Adipocyte (in vitro differentiated cells): ENCODE measurements at regions not wholly inside any gene's neighbourhood (a gene's known extent, or its start where the extent isn't known, plus 50 kb on each side); places are given as distances from the start of the nearest gene placed in this dataset.
A peak's percentile ranks its signal among the peaks of the same experiment; 100 is the strongest.

Experiments used
- DNase-seq: peaks from one replicate; pipeline ENCODE4 v3.0.0-alpha.2; 2015; ENCODE audit warnings: low read depth
- H3K27me3 ChIP-seq: replicated peaks from 2 replicates; pipeline ENCODE4 v1.7.0; 2013; ENCODE audit warnings: mild to moderate bottlenecking, low read length, moderate library complexity; ENCODE audit not compliant: control insufficient read depth, insufficient read depth
- H3K36me3 ChIP-seq: 2 replicates; pipeline ENCODE4 v1.7.0; 2013; ENCODE audit warnings: low read length, mild to moderate bottlenecking, moderate library complexity; ENCODE audit not compliant: control insufficient read depth, insufficient read depth, severe bottlenecking
- H3K4me1 ChIP-seq: 2 replicates; pipeline ENCODE4 v1.7.0; 2013; ENCODE audit warnings: mild to moderate bottlenecking, low read length, moderate library complexity; ENCODE audit not compliant: control insufficient read depth, insufficient read depth
- H3K4me3 ChIP-seq: 2 replicates; pipeline ENCODE4 v1.7.0; 2013; ENCODE audit warnings: mild to moderate bottlenecking, low read length, moderate library complexity
- H3K9ac ChIP-seq: 2 replicates; pipeline ENCODE4 v1.7.0; 2013; ENCODE audit warnings: mild to moderate bottlenecking, low read length, moderate library complexity
- H3K9me3 ChIP-seq: 2 replicates; pipeline ENCODE4 v1.7.0; 2013; ENCODE audit warnings: mild to moderate bottlenecking, low read length, moderate library complexity; ENCODE audit not compliant: control insufficient read depth

DNA sequence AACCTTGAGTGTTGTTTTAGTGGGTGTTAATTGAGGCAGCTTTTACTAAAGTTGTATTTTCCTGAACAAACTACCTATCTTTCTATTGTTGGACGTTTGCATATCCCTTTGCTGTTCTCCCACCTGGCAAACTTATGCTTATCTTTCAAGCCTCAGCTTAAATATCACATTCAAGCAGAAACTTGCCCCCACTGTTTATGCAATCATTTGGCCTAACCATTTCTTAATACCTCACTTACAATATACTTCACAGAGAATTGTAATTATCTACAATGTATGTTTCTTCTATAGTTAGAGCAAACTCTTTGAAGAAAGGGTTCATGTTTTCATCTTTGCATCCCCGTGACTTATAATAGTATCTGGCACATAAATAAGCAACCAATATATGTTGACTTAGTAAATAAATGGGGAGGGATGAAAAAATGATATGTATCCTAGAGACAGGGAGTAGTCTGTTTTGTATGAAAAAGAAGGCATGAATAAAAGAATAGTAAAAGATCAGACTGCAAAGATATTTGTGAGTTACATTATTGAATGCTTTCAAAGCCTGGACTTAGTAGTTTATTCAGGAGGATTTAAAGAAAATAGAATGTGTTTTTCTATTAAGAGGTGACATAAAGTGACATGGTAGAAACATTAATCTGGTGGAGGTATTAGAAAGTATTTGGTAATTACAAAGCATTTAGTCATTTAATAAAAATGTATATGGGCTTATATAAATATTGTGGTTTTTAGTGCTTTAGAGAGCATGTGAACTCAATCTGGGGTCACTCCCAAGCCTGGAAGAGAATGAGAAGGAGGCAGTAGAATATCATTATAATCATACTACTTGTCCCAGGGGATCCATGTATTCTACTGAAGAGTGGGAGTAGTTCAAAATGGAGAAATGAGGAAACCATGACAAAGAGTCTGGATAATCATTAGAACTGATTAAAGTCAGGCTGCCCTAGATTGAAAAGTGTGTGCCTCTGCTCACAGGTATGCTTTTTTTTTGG is 60.0 kb upstream of the DCBLD2 start:
- H3K4me1 ChIP-seq, result peaks cover 31% of the 10 kb centered on the region
- H3K4me3 ChIP-seq, result peak overlapping the region; percentile 9
- no peaks in the 10 kb centered on the region for H3K27me3 ChIP-seq
- no peak overlapping the region for H3K9ac ChIP-seq
- H3K9me3 ChIP-seq, result no peaks in the 10 kb centered on the region
- DNase-seq, result peak; percentile 55
- H3K36me3 ChIP-seq, result no peaks in the 10 kb centered on the region

DNA sequence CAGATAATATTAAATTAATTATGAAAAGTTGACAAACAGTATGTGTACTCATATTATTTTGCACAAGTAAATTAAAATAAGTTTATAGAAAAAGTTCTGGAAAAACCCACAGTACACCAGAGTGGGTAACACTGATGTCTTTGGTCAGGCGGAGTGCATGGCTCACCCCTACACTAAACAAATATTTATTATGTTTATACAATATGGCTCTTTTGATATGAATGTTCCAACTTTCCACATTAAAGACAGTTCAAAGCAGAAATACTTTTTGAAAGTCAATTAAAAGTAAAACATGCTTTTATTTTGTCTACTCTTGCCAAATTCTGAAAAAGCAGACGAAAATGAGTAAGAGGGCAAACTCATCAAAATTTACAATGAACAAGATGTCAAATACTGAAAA is 56.2 kb upstream of the DCBLD2 start:
- peaks cover 40% of the 10 kb centered on the region for H3K4me1 ChIP-seq
- no peaks in the 10 kb centered on the region for H3K36me3 ChIP-seq
- H3K9me3 ChIP-seq, result no peaks in the 10 kb centered on the region
- no peaks in the 10 kb centered on the region for H3K27me3 ChIP-seq
- DNase-seq, result no peak
- H3K4me3 ChIP-seq, result no peak overlapping the region
- H3K9ac ChIP-seq, result no peak overlapping the region

DNA sequence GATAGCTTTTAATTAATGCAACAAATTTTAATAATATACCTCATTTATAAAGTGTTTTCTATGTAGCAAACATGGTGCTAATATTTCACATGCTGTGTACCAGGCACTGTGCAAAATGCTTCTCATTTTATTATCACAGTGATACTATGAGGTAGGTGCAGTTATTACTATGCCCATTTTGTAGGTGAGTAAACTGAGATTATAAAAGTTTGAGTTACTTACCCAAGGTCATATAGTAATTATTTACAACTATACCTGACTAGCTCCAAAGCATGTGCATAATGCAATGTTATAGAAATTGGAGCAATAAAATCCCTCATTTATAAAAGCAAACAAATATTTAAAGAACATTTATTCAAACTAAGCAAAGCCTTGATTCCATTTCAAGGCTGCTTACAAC is 54.5 kb upstream of the DCBLD2 start:
- no peak for DNase-seq
- peaks cover 24% of the 10 kb centered on the region for H3K4me1 ChIP-seq
- no peaks in the 10 kb centered on the region for H3K36me3 ChIP-seq
- no peak overlapping the region for H3K9ac ChIP-seq
- no peaks in the 10 kb centered on the region for H3K9me3 ChIP-seq
- H3K4me3 ChIP-seq, result no peak overlapping the region
- no peaks in the 10 kb centered on the region for H3K27me3 ChIP-seq

DNA sequence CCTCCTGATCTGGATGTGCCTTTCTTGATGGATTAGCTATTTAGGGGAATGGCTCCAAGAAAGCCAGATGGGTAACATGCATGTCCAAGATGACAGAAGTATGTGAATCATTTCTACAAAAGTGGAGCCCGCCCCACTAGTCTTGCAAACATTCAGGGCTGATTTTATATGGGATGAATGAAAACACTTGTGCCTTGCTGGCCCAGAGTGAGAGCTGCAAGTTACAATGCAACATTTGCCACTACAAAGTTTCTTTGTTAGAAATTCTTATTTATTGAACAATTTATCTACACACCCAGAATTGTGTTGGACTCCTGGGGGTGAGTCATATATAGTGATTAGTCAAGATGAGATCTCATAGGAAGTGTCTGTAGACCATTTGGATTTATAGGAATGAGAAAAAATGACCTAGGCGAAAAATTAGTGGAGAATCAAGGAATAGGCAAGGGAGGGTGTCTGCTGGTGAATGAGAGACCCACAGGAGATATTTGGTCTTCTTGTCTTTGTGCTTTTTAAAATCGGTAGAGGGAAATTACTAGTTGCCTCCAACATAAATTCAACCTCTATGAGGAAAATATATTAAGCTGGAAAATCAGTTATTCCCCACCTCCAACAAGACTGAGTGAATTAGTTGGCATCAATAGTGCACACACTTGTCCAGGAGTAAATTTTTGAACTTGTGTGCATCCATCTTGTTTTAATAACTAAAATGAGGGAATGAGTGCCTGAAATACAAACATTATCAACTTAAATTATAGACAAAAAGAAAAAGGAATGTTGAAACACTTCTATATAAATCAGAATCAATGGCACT is 53.5 kb upstream of the DCBLD2 start:
- Histone ChIP-seq H3K4me3 (no peak overlapping the region), H3K9ac (no peak overlapping the region), H3K9me3 (no peaks in the 10 kb centered on the region), H3K27me3 (no peaks in the 10 kb centered on the region), H3K36me3 (no peaks in the 10 kb centered on the region), H3K4me1 (peaks cover 22% of the 10 kb centered on the region)
- peak; percentile 34 for DNase-seq

DNA sequence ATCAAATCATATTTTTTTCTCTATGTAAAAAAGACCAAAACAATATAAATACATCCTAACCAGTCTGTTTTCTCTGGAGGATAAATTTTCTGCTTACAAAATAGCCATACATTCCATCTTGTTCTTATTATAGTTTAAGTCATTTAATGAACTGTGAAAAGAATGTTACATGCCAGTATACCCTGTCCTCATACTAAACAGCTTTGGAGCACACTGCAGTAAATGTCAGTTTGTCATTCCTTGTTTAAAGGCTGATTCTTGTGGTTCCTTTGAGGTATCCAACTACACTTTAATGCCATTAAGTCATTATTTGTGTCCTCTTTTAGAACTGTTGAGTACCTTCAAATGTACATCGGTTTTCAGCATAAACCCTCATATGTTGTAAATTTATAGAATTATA is 52.7 kb upstream of the DCBLD2 start:
- DNase-seq, result peak; percentile 68
- peaks cover 2% of the 10 kb centered on the region for H3K9me3 ChIP-seq
- no peaks in the 10 kb centered on the region for H3K36me3 ChIP-seq
- H3K4me3 ChIP-seq, result no peak overlapping the region
- H3K9ac ChIP-seq, result no peak overlapping the region
- no peaks in the 10 kb centered on the region for H3K27me3 ChIP-seq
- peaks cover 22% of the 10 kb centered on the region for H3K4me1 ChIP-seq

DNA sequence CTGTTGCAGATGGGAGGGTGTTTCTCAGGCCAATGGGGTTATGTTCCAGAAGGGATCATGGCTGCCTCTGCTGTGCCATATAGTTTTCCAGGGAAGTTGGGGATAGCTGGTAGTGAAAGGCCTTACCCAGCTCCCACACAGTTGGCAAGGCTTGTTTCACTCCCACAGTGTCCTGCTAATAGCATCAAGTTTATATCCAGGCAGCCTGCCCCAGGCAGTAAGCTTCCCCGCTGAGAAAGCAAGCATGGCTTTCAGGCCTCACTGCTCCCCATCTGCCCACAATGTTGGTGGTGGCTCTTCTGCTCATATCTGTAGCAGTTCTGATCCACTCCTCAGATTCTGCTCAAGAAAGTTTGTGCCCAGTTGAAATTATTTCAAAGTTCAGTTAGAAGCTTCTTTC is 50.9 kb upstream of the DCBLD2 start:
- Histone ChIP-seq H3K27me3 (no peaks in the 10 kb centered on the region), H3K9ac (no peak overlapping the region), H3K4me1 (peaks cover 18% of the 10 kb centered on the region), H3K9me3 (peaks cover 2% of the 10 kb centered on the region), H3K4me3 (no peak overlapping the region), H3K36me3 (no peaks in the 10 kb centered on the region)
- no peak for DNase-seq
